GM19240 (cell line): ENCODE measurements at regions not wholly inside any gene's neighbourhood (a gene's known extent, or its start where the extent isn't known, plus 50 kb on each side); places are given as distances from the start of the nearest gene placed in this dataset.
"Not testable (repeated sequence)": the region's sequence is repeated elsewhere in the genome, so short reads cannot be mapped to it uniquely, and the experiment has no call there.

Experiments used
- DNase-seq: peaks from one replicate; pipeline ENCODE4 v3.0.0; 2011; ENCODE audit warnings: low spot score; ENCODE audit not compliant: insufficient read length

GRCh38 chr5:126263591-126264184 lies 159.5 kb upstream of the GRAMD2B start:
- DNase-seq = no peak

- DNase-seq = no peak
These were observed 157.3 kb upstream of the GRAMD2B start for GRCh38 chr5:126265917-126266316.

- DNase-seq = no peak
These were observed 155.8 kb upstream of the GRAMD2B start for GRCh38 chr5:126267438-126267837.

- DNase-seq = no peak
These were observed 154.4 kb upstream of the GRAMD2B start for GRCh38 chr5:126268697-126269315.

GRCh38 chr5:126269511-126269910 lies 153.7 kb upstream of the GRAMD2B start:
- DNase-seq = no peak

GRCh38 chr5:126271141-126271540 lies 152.1 kb upstream of the GRAMD2B start:
- DNase-seq = no peak

GRCh38 chr5:126274076-126274762 lies 149.0 kb upstream of the GRAMD2B start:
- no peak for DNase-seq

- no peak for DNase-seq
These were observed 148.5 kb upstream of the GRAMD2B start for GRCh38 chr5:126274763-126275125.

- DNase-seq = no peak
These were observed 145.4 kb upstream of the GRAMD2B start for GRCh38 chr5:126277762-126278161.

- no peak for DNase-seq
These were observed 142.9 kb upstream of the GRAMD2B start for GRCh38 chr5:126280343-126280742.

- DNase-seq = no peak
These were observed 142.4 kb upstream of the GRAMD2B start for GRCh38 chr5:126280846-126281245.

- no peak for DNase-seq
These were observed 138.1 kb upstream of the GRAMD2B start for GRCh38 chr5:126284977-126285696.

GRCh38 chr5:126296121-126296520 lies 127.1 kb upstream of the GRAMD2B start:
- not testable (repeated sequence) for DNase-seq

- no peak for DNase-seq
These were observed 122.9 kb upstream of the GRAMD2B start for GRCh38 chr5:126300293-126300692.

- no peak for DNase-seq
These were observed 122.2 kb upstream of the GRAMD2B start for GRCh38 chr5:126301056-126301455.

GRCh38 chr5:126309860-126310259 lies 113.3 kb upstream of the GRAMD2B start:
- DNase-seq = no peak

GRCh38 chr5:126311766-126312165 lies 111.4 kb upstream of the GRAMD2B start:
- no peak for DNase-seq

GRCh38 chr5:126315341-126315740 lies 107.9 kb upstream of the GRAMD2B start:
- no peak for DNase-seq

- DNase-seq = no peak
These were observed 90.9 kb upstream of the GRAMD2B start for GRCh38 chr5:126332326-126332725.

- DNase-seq = no peak
These were observed 88.4 kb upstream of the GRAMD2B start for GRCh38 chr5:126334760-126335159.

GRCh38 chr5:126335886-126336285 lies 87.3 kb upstream of the GRAMD2B start:
- no peak for DNase-seq

- DNase-seq = no peak
These were observed 84.6 kb upstream of the GRAMD2B start for GRCh38 chr5:126338635-126339034.
